ENCODE measurements at regions not wholly inside any gene's neighbourhood (a gene's known extent, or its start where the extent isn't known, plus 50 kb on each side); places are given as distances from the start of the nearest gene placed in this dataset.
A peak's percentile ranks its signal among the peaks of the same experiment; 100 is the strongest.

DNA sequence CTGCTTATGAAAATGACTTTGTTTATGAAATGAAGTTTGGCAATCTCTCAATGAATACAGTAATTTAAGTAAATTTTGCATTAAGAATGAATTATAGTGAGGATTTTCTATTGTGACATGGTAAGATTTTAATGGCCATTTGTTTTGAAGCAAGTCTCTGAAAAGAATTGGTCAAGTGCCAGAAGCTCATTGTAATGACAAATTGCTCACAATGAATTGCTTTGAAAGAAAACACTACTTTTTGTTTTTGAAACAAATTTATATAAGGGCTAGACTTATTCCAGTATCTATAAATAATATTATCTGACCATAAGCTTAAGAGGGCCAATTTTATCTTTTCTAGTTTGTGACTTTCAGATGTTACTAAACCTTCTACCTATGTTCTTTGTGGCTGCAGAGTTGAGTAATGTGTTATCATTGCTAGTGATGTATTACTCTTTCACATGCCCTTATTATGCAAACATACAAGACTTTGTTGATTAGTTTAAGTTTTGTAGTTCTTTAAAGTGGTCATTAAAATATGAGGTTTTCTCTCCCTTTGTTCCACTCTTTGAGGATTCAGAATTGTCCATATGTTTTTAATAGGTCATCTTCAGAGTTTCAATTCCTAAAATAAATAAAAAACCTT lies 93.0 kb upstream of the ZNF608 start:
- DNase-seq (ENCODE audit: low spot score): no peak

DNA sequence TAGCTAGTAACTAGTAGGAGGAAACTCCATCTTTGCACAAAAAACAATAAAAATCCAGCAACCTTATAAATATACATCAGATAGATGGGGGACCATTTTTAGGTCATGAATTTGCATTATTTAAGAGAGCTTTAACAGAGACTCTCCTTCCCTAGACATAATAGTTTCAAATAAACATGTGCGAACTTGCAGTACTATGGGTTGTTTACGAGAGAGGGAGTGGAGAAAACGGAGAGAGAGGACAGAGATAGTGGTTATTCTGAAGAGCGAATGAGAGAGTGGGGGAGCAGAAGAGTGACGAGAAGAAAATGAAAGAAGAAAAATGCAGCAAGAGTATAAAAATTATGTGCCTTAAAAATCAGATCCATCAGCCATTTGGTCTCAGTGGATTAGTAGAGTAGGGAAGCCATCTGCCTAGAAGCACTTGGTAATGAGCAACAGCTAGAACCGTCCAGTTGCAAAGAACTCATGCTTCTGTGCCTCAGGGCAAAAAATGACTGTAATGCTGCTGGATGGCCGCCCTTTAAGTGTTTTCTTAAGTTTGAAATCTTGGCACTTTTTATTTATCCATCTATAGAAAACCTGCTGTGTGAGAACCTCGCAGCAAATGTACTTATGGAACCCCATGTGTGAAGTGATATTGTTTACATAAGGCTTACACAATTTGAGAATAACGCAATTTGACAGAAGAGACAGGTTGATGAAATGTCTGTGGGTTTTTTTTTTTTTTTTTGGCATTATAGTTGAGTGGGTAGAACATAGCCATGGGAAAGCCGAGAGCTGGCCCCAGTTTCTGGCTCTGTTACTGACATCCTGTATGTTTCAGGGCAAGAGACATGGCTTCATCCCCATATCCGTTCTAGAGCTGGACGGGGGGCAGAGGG lies 95.6 kb upstream of the ZNF608 start:
- no peak for DNase-seq (ENCODE audit: low spot score)

DNA sequence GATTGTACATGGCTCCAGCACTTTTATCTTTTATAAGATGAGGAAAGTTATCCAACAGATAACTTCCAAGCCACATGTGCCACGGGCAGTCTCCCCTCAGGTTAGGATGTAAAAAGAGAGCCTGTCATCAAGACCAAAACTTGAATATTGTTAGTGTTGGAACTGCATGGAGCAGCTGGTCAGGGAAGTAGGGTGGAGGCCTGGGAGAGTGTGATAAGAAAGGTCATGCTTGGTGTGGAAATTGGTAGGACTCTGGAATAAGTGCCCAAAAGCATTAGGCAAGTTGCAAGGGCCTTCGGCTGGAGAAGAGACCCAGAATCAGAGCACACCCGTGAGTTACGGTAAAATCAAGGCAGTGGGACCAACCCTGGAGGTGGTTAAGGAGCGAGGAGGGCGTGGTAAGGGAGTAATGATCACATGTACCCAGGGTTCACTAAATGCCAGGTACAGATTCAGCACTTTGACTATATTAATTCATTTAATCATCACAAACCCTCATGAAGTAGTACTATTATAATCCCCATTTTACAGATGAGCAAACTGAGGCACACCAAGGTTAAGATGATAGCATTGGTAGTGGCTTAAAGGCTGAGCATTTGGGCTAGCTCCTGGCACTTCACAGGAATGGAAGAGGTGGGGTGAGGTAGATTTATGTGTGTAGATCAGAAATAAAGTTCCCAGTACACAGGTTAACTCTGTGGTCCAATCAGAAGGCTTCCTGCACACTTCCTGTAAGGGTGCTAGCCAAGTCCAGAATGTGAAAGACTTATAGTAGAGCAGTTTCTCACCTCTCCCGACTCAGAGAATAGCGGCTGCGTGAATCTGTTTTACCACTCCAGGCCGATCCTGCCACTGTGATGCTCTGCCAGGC lies 96.5 kb upstream of the ZNF608 start:
- DNase-seq (ENCODE audit: low spot score): no peak

- no peak for DNase-seq (ENCODE audit: low spot score)
Measured at GRCh38 chr5:124843596-124843899, 97.1 kb upstream of the ZNF608 start.

GRCh38 chr5:124844371-124844920 lies 98.0 kb upstream of the ZNF608 start:
- no peak for DNase-seq (ENCODE audit: low spot score)

DNA sequence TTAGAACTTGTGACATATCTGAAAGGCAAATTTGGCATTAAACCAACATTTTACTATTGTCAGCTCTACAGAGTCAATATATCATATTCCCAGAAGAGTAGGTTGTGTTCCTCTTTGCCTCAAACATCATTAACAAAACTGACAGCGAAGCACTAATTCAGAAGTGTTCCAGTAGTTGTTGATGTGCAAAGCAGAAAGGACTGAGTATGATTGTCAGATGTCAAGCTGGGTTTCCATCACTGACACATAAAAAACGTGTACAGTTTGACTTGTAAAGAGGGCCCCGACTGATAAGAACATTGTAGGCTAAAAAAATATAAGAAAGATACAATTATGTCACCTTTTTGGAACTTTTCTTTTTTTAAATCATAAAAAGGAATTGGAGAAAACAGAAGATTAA lies 101.5 kb upstream of the ZNF608 start:
- no peak for DNase-seq (ENCODE audit: low spot score)

DNA sequence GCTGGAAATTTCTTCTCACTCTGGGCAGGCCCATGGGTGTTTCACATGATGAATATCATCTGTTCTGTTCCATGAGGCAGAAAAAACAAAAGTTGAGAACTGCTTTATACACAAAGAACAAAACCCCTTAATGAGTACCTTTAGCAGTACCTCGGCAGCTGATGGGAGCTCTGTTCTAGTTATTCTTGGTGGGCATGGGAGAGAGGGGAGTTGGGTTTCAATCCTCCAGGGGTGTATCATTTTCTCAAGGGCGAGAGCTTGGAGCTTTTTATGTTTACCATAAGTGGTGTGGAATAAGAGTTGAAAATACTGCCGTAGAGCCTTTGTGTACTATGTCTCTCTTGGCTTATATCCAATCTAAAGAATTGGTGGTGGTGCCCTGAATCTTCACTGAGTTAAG lies 103.3 kb upstream of the ZNF608 start:
- DNase-seq (ENCODE audit: low spot score): no peak

GRCh38 chr5:124856726-124857125 lies 110.3 kb upstream of the ZNF608 start:
- DNase-seq (ENCODE audit: low spot score): no peak

GRCh38 chr5:124858612-124859011 lies 112.2 kb upstream of the ZNF608 start:
- no peak for DNase-seq (ENCODE audit: low spot score)

DNA sequence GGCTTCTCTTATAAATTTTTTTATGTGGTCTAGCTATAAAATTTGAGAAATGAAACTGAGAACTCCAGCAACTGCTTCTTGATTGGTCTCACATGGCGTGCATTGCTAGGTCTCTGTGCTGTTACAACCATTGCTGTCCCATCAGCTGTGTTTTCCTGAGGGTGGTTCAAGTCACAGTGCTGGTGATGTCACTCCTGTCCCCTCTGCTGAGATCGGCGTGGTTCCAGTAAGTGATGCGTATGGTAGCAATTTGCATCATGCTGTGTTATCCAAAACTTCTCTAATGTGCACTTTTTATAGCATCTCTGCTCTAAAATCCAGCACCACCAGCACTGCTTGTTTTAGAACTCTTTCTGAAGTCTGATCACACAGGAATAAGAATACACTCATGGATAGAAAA lies 112.6 kb upstream of the ZNF608 start:
- DNase-seq (ENCODE audit: low spot score): no peak

- DNase-seq (ENCODE audit: low spot score): no peak
Measured at GRCh38 chr5:124859556-124860290, 113.3 kb upstream of the ZNF608 start.

- no peak for DNase-seq (ENCODE audit: low spot score)
Measured at GRCh38 chr5:124860291-124860655, 113.8 kb upstream of the ZNF608 start.

GRCh38 chr5:124865066-124865465 lies 118.6 kb upstream of the ZNF608 start:
- DNase-seq (ENCODE audit: low spot score): no peak

- DNase-seq (ENCODE audit: low spot score): no peak
Measured at GRCh38 chr5:124865603-124866354, 119.3 kb upstream of the ZNF608 start.

- DNase-seq (ENCODE audit: low spot score): peak; percentile 9
Measured at GRCh38 chr5:124866355-124867136, 120.1 kb upstream of the ZNF608 start.

GRCh38 chr5:124867137-124867704 lies 120.8 kb upstream of the ZNF608 start:
- DNase-seq (ENCODE audit: low spot score): peak; percentile 60

- no peak for DNase-seq (ENCODE audit: low spot score)
Measured at GRCh38 chr5:124868676-124869075, 122.2 kb upstream of the ZNF608 start.

DNA sequence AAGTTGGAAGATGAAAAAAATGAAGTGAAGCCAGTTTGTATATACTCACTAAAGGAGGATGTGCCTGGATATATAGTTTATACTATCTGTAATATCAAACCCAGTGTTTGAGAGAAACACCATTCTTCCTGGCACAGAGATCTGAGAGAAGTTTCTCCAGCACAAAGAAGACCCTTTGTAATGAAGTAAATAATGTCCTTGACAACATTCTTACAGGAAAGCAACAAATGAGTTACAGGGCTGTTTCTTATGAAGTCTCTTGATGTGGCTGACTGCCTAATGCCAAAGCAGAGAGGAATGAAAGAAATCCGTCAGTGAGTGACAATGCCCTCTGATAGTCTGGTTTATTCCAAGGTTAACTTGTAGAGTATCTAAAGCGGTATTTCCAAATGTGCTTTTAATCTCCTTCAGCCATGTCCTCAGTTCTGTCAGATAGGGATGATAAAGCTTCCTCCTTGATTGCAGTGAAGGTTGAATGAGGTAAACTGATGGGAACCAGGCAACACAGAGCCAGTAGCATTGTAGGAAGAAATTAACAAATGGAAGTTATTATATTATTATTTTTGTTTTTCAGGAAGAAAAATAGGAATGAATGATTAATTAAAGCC lies 123.1 kb upstream of the ZNF608 start:
- no peak for DNase-seq (ENCODE audit: low spot score)

DNA sequence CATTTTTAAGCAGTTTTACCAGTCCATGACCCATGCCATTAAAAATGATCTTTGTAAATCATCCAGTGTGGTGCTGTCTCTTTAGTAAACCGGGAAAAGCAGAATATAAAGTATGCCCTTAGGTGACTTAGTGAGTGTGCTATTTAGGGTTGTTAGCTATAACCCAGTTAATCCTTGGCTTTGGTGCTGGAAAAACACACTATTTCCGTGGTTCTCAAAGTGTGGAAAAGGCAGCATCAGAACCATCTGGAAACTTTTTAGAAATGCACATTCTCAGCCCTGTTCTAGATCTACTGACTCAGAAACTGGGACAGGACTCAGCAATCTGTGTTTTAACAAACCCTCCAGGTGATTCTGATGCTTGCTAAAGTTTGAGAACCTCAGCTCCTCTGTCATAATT lies 123.6 kb upstream of the ZNF608 start:
- DNase-seq (ENCODE audit: low spot score): no peak

GRCh38 chr5:124871303-124871702 lies 124.9 kb upstream of the ZNF608 start:
- DNase-seq (ENCODE audit: low spot score): peak; percentile 65
